ENCODE measurements at regions not wholly inside any gene's neighbourhood (a gene's known extent, or its start where the extent isn't known, plus 50 kb on each side); places are given as distances from the start of the nearest gene placed in this dataset.

GRCh38 chr1:209341146-209341545, 242.4 kb upstream of the CAMK1G start:
- H3F3A ChIP-seq (ENCODE audit: insufficient read depth, low read depth) = no peaks in the 10 kb centered on the region; the same call in 1 of the 2 replicates
- ChIA-PET POLR2A (ENCODE audit: unreplicated experiment) (no interaction called here), CTCF (no interaction called here)
- no peak overlapping the region for H3K27ac ChIP-seq
- no peak for DNase-seq
- BruUV-seq (replicated peaks) = no TSS peak
- no peaks in the 10 kb centered on the region for H3K79me2 ChIP-seq (ENCODE audit: low read depth)
- no peaks in the 10 kb centered on the region for H3K27me3 ChIP-seq (ENCODE audit: insufficient read depth, low read depth)
- H3K4me3 ChIP-seq = no peak overlapping the region
- no peak overlapping the region for H2AFZ ChIP-seq
- no peak for TF ChIP-seq CTCF (conservative IDR thresholded peaks at IDR 0.05)
- no peak for TF ChIP-seq EZH2 (IDR thresholded peaks at IDR 0.05; ENCODE audit: low read depth)
- H3K4me2 ChIP-seq = no peak overlapping the region
- no peaks in the 10 kb centered on the region; the same call in 1 of the 2 replicates for H3K36me3 ChIP-seq (ENCODE audit: low read depth)
- H4K20me1 ChIP-seq (ENCODE audit: insufficient read depth) = no peaks in the 10 kb centered on the region
- 0 out of 2 replicates have a peak, but pooled peaks cover 3% of the 10 kb centered on the region for H3K9me3 ChIP-seq (ENCODE audit: insufficient read depth, low read depth)
- no peaks in the 10 kb centered on the region for H3K9me2 ChIP-seq (ENCODE audit: insufficient read depth)
- intact Hi-C loops (cut with micrococcal nuclease; ENCODE audit: unreplicated experiment) = loop anchor here (10.0 kb wide), 1 partner anchor 586 kb away; no protein-coding TSS in a partner anchor
- peaks cover 15% of the 10 kb centered on the region for H3K4me1 ChIP-seq (replicated peaks; ENCODE audit: insufficient read depth)

- ChIA-PET CTCF (no interaction called here), POLR2A (ENCODE audit: unreplicated experiment) (interaction anchor here (0.6 kb wide), 2 partner anchors 64 to 407 kb away, joined by 3 to 6 read pairs; no protein-coding TSS in a partner anchor)
- peaks cover 15% of the 10 kb centered on the region for H3K4me1 ChIP-seq (replicated peaks; ENCODE audit: insufficient read depth)
- H2AFZ ChIP-seq = no peak overlapping the region; the same call in 1 of the 2 replicates
- no peaks in the 10 kb centered on the region; the same call in 1 of the 2 replicates for H3F3A ChIP-seq (ENCODE audit: insufficient read depth, low read depth)
- no peaks in the 10 kb centered on the region for H3K79me2 ChIP-seq (ENCODE audit: low read depth)
- H3K27me3 ChIP-seq (ENCODE audit: insufficient read depth, low read depth) = no peaks in the 10 kb centered on the region
- H3K9me3 ChIP-seq (ENCODE audit: insufficient read depth, low read depth) = 0 out of 2 replicates have a peak, but pooled peaks cover 6% of the 10 kb centered on the region
- H3K4me2 ChIP-seq = peak overlapping the region; percentile 31
- TF ChIP-seq CTCF (conservative IDR thresholded peaks at IDR 0.05) (no peak), EZH2 (IDR thresholded peaks at IDR 0.05; ENCODE audit: low read depth) (no peak)
- DNase-seq = no peak
- H4K20me1 ChIP-seq (ENCODE audit: insufficient read depth) = no peaks in the 10 kb centered on the region
- BruUV-seq (replicated peaks) = no TSS peak
- intact Hi-C loops (cut with micrococcal nuclease; ENCODE audit: unreplicated experiment) = loop anchor here (10.0 kb wide), 1 partner anchor 587 kb away; no protein-coding TSS in a partner anchor
- no peak overlapping the region for H3K4me3 ChIP-seq
- no peaks in the 10 kb centered on the region; the same call in 1 of the 2 replicates for H3K36me3 ChIP-seq (ENCODE audit: low read depth)
- H3K27ac ChIP-seq = no peak overlapping the region
- no peaks in the 10 kb centered on the region for H3K9me2 ChIP-seq (ENCODE audit: insufficient read depth)
Observed at GRCh38 chr1:209341673-209342420, 241.7 kb upstream of the CAMK1G start.

DNA sequence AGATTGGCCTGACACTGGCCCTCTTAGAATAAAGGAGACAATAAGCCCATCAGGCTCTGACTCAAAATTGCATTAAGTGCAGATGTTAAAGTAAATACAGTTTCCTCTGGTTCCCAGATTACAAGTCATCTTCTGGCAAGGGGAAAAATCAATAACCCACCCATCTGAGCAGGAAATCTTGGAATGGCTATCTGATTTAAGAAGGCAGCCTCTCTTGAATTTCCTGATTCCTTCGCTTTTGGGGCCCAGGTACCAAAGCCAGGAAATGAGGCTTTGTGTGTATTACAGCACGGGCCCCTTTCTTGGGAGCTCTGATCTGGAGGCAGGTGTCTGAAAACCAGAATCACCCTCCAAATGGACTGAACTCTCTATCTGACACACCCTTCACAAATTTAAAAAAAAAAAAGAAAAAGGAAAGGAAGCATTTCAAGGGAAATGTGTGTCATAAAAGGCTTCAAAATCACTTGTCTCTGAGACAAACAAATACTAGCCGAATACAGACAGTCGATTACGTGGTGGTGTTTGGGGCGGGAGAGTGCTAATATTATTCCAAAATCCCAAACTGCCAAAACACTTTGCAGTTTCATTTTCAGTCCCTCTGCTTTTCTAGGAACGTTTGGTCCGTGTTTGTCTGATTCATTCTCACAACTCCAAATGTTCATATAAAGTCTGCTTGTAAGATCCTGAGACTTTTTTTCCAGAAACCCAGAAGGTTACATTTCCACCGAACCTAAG, 240.9 kb upstream of the CAMK1G start:
- BruUV-seq (replicated peaks) = no TSS peak
- Histone ChIP-seq H3K9me3 (ENCODE audit: insufficient read depth, low read depth) (0 out of 2 replicates have a peak, but pooled peaks cover 6% of the 10 kb centered on the region), H3K4me1 (replicated peaks; ENCODE audit: insufficient read depth) (peaks cover 15% of the 10 kb centered on the region), H3K27me3 (ENCODE audit: insufficient read depth, low read depth) (no peaks in the 10 kb centered on the region), H3K9me2 (ENCODE audit: insufficient read depth) (no peaks in the 10 kb centered on the region), H3F3A (ENCODE audit: insufficient read depth, low read depth) (no peaks in the 10 kb centered on the region), H2AFZ (no peak overlapping the region; the same call in 1 of the 2 replicates), H3K4me3 (no peak overlapping the region), H3K36me3 (ENCODE audit: low read depth) (no peaks in the 10 kb centered on the region; the same call in 1 of the 2 replicates), H4K20me1 (ENCODE audit: insufficient read depth) (no peaks in the 10 kb centered on the region), H3K79me2 (ENCODE audit: low read depth) (no peaks in the 10 kb centered on the region), H3K4me2 (peak overlapping the region; percentile 31), H3K27ac (no peak overlapping the region)
- no peak for DNase-seq
- CTCF ChIA-PET = no interaction called here
- intact Hi-C loops (cut with micrococcal nuclease; ENCODE audit: unreplicated experiment) = loop anchor here (10.0 kb wide), 1 partner anchor 588 kb away; no protein-coding TSS in a partner anchor
- TF ChIP-seq EZH2 (IDR thresholded peaks at IDR 0.05; ENCODE audit: low read depth) = no peak
- no peak for TF ChIP-seq CTCF (conservative IDR thresholded peaks at IDR 0.05)
- POLR2A ChIA-PET (ENCODE audit: unreplicated experiment) = interaction anchor here (0.6 kb wide), 1 partner anchor 63 kb away, joined by 3 read pairs; no protein-coding TSS in a partner anchor

Measured in PC-9 (cell line).